SK-N-MC (cell line): ENCODE measurements at regions not wholly inside any gene's neighbourhood (a gene's known extent, or its start where the extent isn't known, plus 50 kb on each side); places are given as distances from the start of the nearest gene placed in this dataset.
A peak's percentile ranks its signal among the peaks of the same experiment; 100 is the strongest.

Source experiments
- DNase-seq: peaks from one replicate; pipeline ENCODE4 v3.0.0-alpha.2; 2011; ENCODE audit warnings: low read depth, low spot score
- H3K27ac ChIP-seq: fragments of 200-600 bp; sonication (generic); 2 replicates; pipeline ENCODE4 v1.5.1; 2016; ENCODE audit warnings: mixed run types
- H3K36me3 ChIP-seq: fragments of 200-600 bp; sonication (generic); 2 replicates; pipeline ENCODE4 v1.6.1; 2017; ENCODE audit warnings: antibody characterized with exemption, low read length, mixed read lengths; ENCODE audit not compliant: insufficient read depth
- H3K4me3 ChIP-seq: fragments of 200-600 bp; sonication (generic); 2 replicates; pipeline ENCODE4 v1.5.1; 2016
- H3K9ac ChIP-seq: fragments of 200-600 bp; sonication (generic); 2 replicates; pipeline ENCODE4 v1.8.0; 2017; ENCODE audit warnings: mixed run types, mixed read lengths; ENCODE audit not compliant: insufficient read length
- H3K9me3 ChIP-seq: fragments of 200-600 bp; sonication (generic); 2 replicates; pipeline ENCODE4 v1.6.1; 2017; ENCODE audit warnings: low read depth, mild to moderate bottlenecking, antibody characterized with exemption, low read length, moderate library complexity, mixed read lengths
- EZH2 ChIP-seq: fragments of 200-600 bp; sonication (generic); IDR thresholded peaks from one replicate; pipeline ENCODE4 v1.6.1; 2017; ENCODE audit warnings: antibody characterized with exemption
- FOXP2 ChIP-seq: optimal IDR thresholded peaks from 2 replicates; pipeline ENCODE3; 2011; ENCODE audit warnings: mild to moderate bottlenecking, moderate library complexity; ENCODE audit not compliant: insufficient read depth; ENCODE audit errors: extremely low read length, control extremely low read depth
- POLR2AphosphoS5 ChIP-seq: IDR thresholded peaks from 2 replicates; pipeline ENCODE4 v1.6.1; 2012; ENCODE audit warnings: mild to moderate bottlenecking, low read depth, low read length, borderline replicate concordance

GRCh38 chr2:122150524-122151280 is 395.3 kb downstream of the TSN start:
- H3K4me3 ChIP-seq: no peak overlapping the region
- TF ChIP-seq FOXP2 (no peak), EZH2 (no peak), POLR2AphosphoS5 (no peak)
- H3K9ac ChIP-seq: no peak overlapping the region
- H3K9me3 ChIP-seq: no peaks in the 10 kb centered on the region
- H3K27ac ChIP-seq: no peak overlapping the region
- no peak for DNase-seq
- no peaks in the 10 kb centered on the region for H3K36me3 ChIP-seq

GRCh38 chr2:122152571-122152970 is 397.1 kb downstream of the TSN start:
- no peak overlapping the region for H3K9ac ChIP-seq
- H3K4me3 ChIP-seq: no peak overlapping the region
- H3K9me3 ChIP-seq: no peaks in the 10 kb centered on the region
- H3K36me3 ChIP-seq: no peaks in the 10 kb centered on the region
- H3K27ac ChIP-seq: no peak overlapping the region
- no peak for TF ChIP-seq POLR2AphosphoS5
- TF ChIP-seq EZH2: no peak
- TF ChIP-seq FOXP2: no peak
- DNase-seq: no peak

- TF ChIP-seq EZH2 (no peak), FOXP2 (no peak), POLR2AphosphoS5 (no peak)
- no peaks in the 10 kb centered on the region for H3K36me3 ChIP-seq
- H3K4me3 ChIP-seq: peak overlapping the region; percentile 30
- H3K9ac ChIP-seq: no peak overlapping the region
- H3K9me3 ChIP-seq: no peaks in the 10 kb centered on the region
- DNase-seq: no peak
- peak overlapping the region; percentile 10 for H3K27ac ChIP-seq
Measured at GRCh38 chr2:122156176-122156890, 400.9 kb downstream of the TSN start.

- H3K36me3 ChIP-seq: no peaks in the 10 kb centered on the region
Measured at GRCh38 chr2:122157158-122157557, 401.7 kb downstream of the TSN start.

GRCh38 chr2:122163617-122164016 is 408.2 kb downstream of the TSN start:
- TF ChIP-seq FOXP2: no peak
- TF ChIP-seq EZH2: no peak
- TF ChIP-seq POLR2AphosphoS5: no peak
- H3K27ac ChIP-seq: no peak overlapping the region
- no peaks in the 10 kb centered on the region for H3K9me3 ChIP-seq
- no peak for DNase-seq
- H3K9ac ChIP-seq: no peak overlapping the region
- H3K36me3 ChIP-seq: no peaks in the 10 kb centered on the region
- no peak overlapping the region for H3K4me3 ChIP-seq

More at GRCh38 chr2:122157158-122157557, 401.7 kb downstream of the TSN start:
- H3K9ac ChIP-seq: no peak overlapping the region
- TF ChIP-seq POLR2AphosphoS5 (no peak), EZH2 (no peak), FOXP2 (no peak)
- H3K27ac ChIP-seq: no peak overlapping the region
- H3K9me3 ChIP-seq: no peaks in the 10 kb centered on the region
- DNase-seq: no peak
- H3K4me3 ChIP-seq: no peak overlapping the region

- no peak for DNase-seq
- no peak for TF ChIP-seq FOXP2
- no peak for TF ChIP-seq POLR2AphosphoS5
- TF ChIP-seq EZH2: no peak
- no peak overlapping the region for H3K9ac ChIP-seq
- H3K4me3 ChIP-seq: no peak overlapping the region
- no peaks in the 10 kb centered on the region for H3K36me3 ChIP-seq
- H3K9me3 ChIP-seq: no peaks in the 10 kb centered on the region
- no peak overlapping the region for H3K27ac ChIP-seq
Measured at GRCh38 chr2:122164964-122165363, 409.5 kb downstream of the TSN start.

- DNase-seq: no peak
- TF ChIP-seq FOXP2 (no peak), POLR2AphosphoS5 (no peak), EZH2 (no peak)
- H3K9me3 ChIP-seq: no peaks in the 10 kb centered on the region
- no peaks in the 10 kb centered on the region for H3K36me3 ChIP-seq
- no peak overlapping the region for H3K27ac ChIP-seq
- no peak overlapping the region for H3K9ac ChIP-seq
- H3K4me3 ChIP-seq: no peak overlapping the region
Measured at GRCh38 chr2:122166820-122167219, 411.4 kb downstream of the TSN start.

- Histone ChIP-seq H3K27ac (no peak overlapping the region), H3K36me3 (no peaks in the 10 kb centered on the region), H3K9me3 (no peaks in the 10 kb centered on the region), H3K4me3 (no peak overlapping the region), H3K9ac (no peak overlapping the region)
- no peak for DNase-seq
- no peak for TF ChIP-seq POLR2AphosphoS5
Measured at GRCh38 chr2:122167515-122167914, 412.1 kb downstream of the TSN start.

- TF ChIP-seq POLR2AphosphoS5: no peak
- no peak for TF ChIP-seq FOXP2
- no peak for TF ChIP-seq EZH2
- no peak overlapping the region for H3K4me3 ChIP-seq
- H3K9ac ChIP-seq: no peak overlapping the region
- H3K9me3 ChIP-seq: no peaks in the 10 kb centered on the region
- H3K27ac ChIP-seq: no peak overlapping the region
- no peak for DNase-seq
- H3K36me3 ChIP-seq: no peaks in the 10 kb centered on the region
Measured at GRCh38 chr2:122168799-122169198, 413.3 kb downstream of the TSN start.
